Adrenal gland (tissue), 5 donors: ENCODE measurements at regions not wholly inside any gene's neighbourhood (a gene's known extent, or its start where the extent isn't known, plus 50 kb on each side); places are given as distances from the start of the nearest gene placed in this dataset.

Experiments
- CTCF ChIP-seq, 6 experiments: fragments of 450-650 bp in 4 of 6; fragments of 200-600 bp in 2 of 6; sonication (generic) in 1 of 6; IDR thresholded peaks; 1 replicate in 5 of 6; 2 replicates in 1 of 6; pipeline versions ENCODE4 v1.5.1 to v1.8.0; 2016 to 2021; ENCODE audit warnings: antibody characterized with exemption in 6 of 6, mild to moderate bottlenecking in 2 of 6, moderate library complexity in 1 of 6
- POLR2A ChIP-seq, 2 donors: fragments of 450-650 bp; IDR thresholded peaks; one replicate each; pipeline ENCODE4 v1.6.1; 2017; ENCODE audit warnings: antibody characterized with exemption in 2 of 2, mild to moderate bottlenecking in 2 of 2, moderate library complexity in 1 of 2
- donor health status: DM: no; HTN: no; CAD: no.

- TF ChIP-seq POLR2A (IDR thresholded peaks at IDR 0.05) (no peak), CTCF (IDR thresholded peaks at IDR 0.05) (no peak)
Observed at GRCh38 chr5:74975582-74975981, 76.8 kb downstream of the GCNT4 start.
